ENCODE measurements at regions not wholly inside any gene's neighbourhood (a gene's known extent, or its start where the extent isn't known, plus 50 kb on each side); places are given as distances from the start of the nearest gene placed in this dataset.
A peak's percentile ranks its signal among the peaks of the same experiment; 100 is the strongest.

DNA sequence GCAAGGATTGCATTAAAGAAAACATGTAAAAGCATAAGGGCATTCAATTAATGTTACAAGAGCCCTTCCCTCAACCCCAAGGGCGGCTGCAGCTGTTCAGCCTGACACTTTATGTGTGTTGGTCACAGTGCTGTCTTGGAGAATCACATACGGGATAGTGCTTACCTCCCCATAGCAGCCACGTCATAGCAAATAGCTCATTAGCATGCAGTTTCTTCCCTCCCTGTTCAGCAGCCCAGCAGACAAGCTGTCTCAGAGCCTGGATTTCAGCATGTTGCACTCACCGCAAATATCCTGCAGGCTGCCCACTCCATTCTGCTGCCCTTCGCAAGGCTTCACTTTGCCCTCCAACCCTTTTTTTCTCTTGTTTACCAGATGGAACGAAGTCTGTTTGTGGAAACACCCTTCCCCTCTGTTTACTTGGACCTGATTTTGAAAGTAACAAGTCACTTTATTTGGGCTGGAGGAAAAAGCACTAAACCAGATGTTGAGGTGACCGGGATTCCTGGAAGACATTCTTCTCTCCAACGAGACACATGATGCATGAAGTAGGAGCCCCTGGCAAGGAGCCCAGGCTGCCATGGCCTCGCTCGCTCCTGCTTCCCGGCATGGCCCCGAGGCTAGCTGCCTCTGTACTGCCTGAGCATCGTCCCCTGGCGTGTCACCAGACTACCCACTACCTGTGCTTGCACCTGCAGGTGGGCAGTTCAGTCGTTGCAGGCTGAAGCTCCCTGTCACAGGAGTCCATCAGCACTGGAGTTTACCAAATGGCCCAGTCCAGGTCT is 151.6 kb upstream of the GMDS start:
- no peaks in the 10 kb centered on the region for H3K4me1 ChIP-seq (replicated peaks in 1 of 2)

DNA sequence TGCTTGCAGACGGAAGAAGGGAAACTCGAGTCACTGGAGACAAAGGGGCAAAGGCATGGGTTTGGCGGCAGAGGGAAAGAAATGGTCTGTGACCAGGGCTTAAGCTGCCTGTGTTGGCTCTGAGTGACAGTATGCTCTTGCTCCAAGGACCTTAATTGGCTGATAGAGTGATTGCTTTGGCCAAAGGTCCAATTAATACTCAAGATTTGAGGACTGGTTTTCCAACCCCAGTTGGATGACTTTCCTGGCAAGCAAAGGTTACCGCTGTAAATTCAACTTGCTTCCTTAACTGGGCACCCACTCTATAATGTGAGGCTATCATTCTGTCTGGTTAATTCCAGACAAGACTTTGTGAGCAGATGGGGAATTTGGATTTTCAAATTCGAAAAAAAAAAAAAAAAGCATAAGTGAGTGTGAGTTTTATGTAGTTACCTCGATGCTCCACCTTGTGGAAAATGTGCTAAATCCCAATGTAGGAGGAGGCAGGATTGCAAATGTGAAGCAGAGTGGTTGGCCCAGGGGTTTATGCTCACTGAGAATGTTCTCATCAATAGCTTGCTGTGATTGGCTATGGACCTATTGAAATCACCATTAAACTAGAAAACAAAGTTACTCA is 150.7 kb upstream of the GMDS start:
- H3K4me3 ChIP-seq = no peak overlapping the region
- 84 to 91% (median 86%) methylated on average over 6 of the region's 6 CpGs for WGBS, 4 donors
- H3K27me3 ChIP-seq = no peaks in the 10 kb centered on the region
- no peaks in the 10 kb centered on the region for H3K9me3 ChIP-seq (replicated peaks in 1 of 3)
- H3K36me3 ChIP-seq (replicated peaks in 1 of 2) = no peaks in the 10 kb centered on the region
- intact Hi-C loops (cut with DNase I) = no loop called here
- DNase-seq = no peak
- no peaks in the 10 kb centered on the region for H3K4me1 ChIP-seq (replicated peaks in 1 of 2)
- H3K27ac ChIP-seq = no peak overlapping the region
- no peak for TF ChIP-seq POLR2A (IDR thresholded peaks at IDR 0.05)
- TF ChIP-seq, protein P1, sequence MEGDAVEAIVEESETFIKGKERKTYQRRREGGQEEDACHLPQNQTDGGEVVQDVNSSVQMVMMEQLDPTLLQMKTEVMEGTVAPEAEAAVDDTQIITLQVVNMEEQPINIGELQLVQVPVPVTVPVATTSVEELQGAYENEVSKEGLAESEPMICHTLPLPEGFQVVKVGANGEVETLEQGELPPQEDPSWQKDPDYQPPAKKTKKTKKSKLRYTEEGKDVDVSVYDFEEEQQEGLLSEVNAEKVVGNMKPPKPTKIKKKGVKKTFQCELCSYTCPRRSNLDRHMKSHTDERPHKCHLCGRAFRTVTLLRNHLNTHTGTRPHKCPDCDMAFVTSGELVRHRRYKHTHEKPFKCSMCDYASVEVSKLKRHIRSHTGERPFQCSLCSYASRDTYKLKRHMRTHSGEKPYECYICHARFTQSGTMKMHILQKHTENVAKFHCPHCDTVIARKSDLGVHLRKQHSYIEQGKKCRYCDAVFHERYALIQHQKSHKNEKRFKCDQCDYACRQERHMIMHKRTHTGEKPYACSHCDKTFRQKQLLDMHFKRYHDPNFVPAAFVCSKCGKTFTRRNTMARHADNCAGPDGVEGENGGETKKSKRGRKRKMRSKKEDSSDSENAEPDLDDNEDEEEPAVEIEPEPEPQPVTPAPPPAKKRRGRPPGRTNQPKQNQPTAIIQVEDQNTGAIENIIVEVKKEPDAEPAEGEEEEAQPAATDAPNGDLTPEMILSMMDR (IDR thresholded peaks at IDR 0.05) = no peak

More for the DNA sequence above, 151.6 kb upstream of the GMDS start:
- H3K9me3 ChIP-seq (replicated peaks in 1 of 3) = no peaks in the 10 kb centered on the region
- no peak overlapping the region for H3K27ac ChIP-seq
- H3K36me3 ChIP-seq (replicated peaks in 1 of 2) = no peaks in the 10 kb centered on the region
- no peaks in the 10 kb centered on the region for H3K27me3 ChIP-seq
- TF ChIP-seq POLR2A (IDR thresholded peaks at IDR 0.05) = no peak
- TF ChIP-seq, protein P1 (IDR thresholded peaks at IDR 0.05) = no peak
- WGBS, 4 donors = 55 to 75% (median 59%) methylated on average over 7 to 15 of the region's 15 CpGs
- intact Hi-C loops (cut with DNase I) = no loop called here
- DNase-seq = peak; percentile 33 to 73 (median 58)
- H3K4me3 ChIP-seq = no peak overlapping the region

DNA sequence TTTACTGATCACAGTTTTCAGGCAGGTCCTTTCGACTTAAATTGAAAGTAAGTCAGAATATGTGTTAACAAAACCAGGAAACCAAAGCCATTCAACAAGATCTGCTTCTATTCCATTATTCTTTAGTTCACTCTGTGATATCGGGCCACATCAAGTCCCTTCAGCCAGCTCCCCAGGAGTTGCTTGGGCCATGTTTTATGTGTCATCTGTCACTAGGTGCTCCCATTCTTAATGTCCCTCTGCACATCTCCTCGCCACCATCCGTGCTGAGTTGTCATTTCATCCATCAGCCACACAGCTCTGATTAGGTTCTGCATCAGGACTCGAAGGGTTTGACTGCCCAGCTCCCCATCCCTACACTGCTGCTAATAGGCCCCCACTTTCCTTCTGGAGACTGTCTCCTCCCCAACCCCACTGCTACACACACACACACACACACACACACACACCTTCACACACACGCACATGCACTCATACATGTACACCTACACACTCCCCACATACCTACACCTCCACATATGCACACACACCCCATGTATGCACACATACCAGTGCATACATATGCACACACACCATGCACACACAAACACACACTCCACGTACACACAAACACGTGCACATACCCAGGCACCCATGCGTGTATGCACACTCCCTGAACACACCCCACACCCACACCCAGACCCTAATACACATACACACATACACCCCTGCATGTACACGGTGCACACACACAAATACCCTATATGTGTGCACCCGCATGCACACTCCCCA is 143.3 kb upstream of the GMDS start:
- Histone ChIP-seq H3K27ac (no peak overlapping the region), H3K4me1 (replicated peaks in 1 of 2) (no peaks in the 10 kb centered on the region), H3K9me3 (replicated peaks in 1 of 3) (no peaks in the 10 kb centered on the region), H3K36me3 (replicated peaks in 1 of 2) (no peaks in the 10 kb centered on the region), H3K27me3 (no peaks in the 10 kb centered on the region), H3K4me3 (no peak overlapping the region)
- TF ChIP-seq, protein P1 (IDR thresholded peaks at IDR 0.05) = no peak
- no peak for TF ChIP-seq POLR2A (IDR thresholded peaks at IDR 0.05)
- WGBS, 4 donors = 91 to 96% (median 95%) methylated on average over 10 to 11 of the region's 11 CpGs
- no peak for DNase-seq
- intact Hi-C loops (cut with DNase I) = no loop called here

DNA sequence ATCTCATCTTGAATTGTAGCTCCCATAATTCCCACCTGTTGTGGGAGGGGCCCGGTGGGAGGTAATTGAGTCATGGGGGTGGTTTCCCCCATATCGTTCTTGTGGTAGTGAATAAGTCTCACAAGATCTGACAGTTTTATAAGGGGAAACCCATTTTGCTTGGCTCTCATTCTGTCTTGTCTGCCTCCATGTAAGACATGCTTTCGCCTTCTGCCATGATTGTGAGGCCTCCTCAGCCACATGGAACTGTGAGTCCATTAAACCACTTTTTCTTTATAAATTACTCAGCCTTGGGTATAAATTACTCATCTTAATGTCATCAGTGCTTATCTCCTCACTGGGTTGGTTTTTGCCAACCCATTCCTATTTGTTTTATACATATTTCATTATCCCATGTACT is 142.0 kb upstream of the GMDS start:
- H3K36me3 ChIP-seq (replicated peaks in 1 of 2) = no peaks in the 10 kb centered on the region
- no peaks in the 10 kb centered on the region for H3K27me3 ChIP-seq
- no peak for TF ChIP-seq POLR2A (IDR thresholded peaks at IDR 0.05)
- TF ChIP-seq, protein P1 (IDR thresholded peaks at IDR 0.05) = no peak
- H3K4me1 ChIP-seq (replicated peaks in 1 of 2) = no peaks in the 10 kb centered on the region
- no peak overlapping the region for H3K4me3 ChIP-seq
- H3K27ac ChIP-seq = no peak overlapping the region
- intact Hi-C loops (cut with DNase I) = no loop called here
- WGBS, 4 donors = 92 to 95% (median 93%) methylated on average over 3 of the region's 3 CpGs
- H3K9me3 ChIP-seq (replicated peaks in 1 of 3) = no peaks in the 10 kb centered on the region
- no peak for DNase-seq

Measured in adrenal gland (tissue), 9 donors.